H9 (cell line): ENCODE measurements at regions not wholly inside any gene's neighbourhood (a gene's known extent, or its start where the extent isn't known, plus 50 kb on each side); places are given as distances from the start of the nearest gene placed in this dataset.

ENCODE experiments used
- DNase-seq: peaks from one replicate; pipeline ENCODE4 v3.0.0-alpha.2; 2017
- H2AFZ ChIP-seq: one replicate; pipeline ENCODE4 v1.6.1; 2013; ENCODE audit warnings: mild to moderate bottlenecking, low read length, control low read depth, moderate library complexity
- H2AK5ac ChIP-seq: 2 replicates; pipeline ENCODE4 v1.6.1; 2013; ENCODE audit warnings: low read length, control low read depth, mixed read lengths; ENCODE audit not compliant: insufficient read length
- H2BK120ac ChIP-seq: one replicate; pipeline ENCODE4 v1.6.1; 2013; ENCODE audit warnings: low read depth, mild to moderate bottlenecking, low read length, control low read depth, inconsistent platforms; ENCODE audit not compliant: poor library complexity, severe bottlenecking
- H2BK12ac ChIP-seq: 2 replicates; pipeline ENCODE4 v1.6.1; 2013; ENCODE audit warnings: low read length, control low read depth, mixed read lengths, low read depth; ENCODE audit not compliant: insufficient read length
- H2BK15ac ChIP-seq: 2 replicates; pipeline ENCODE4 v1.6.1; 2013; ENCODE audit warnings: low read depth, low read length, control low read depth
- H2BK20ac ChIP-seq: one replicate; pipeline ENCODE4 v1.6.1; 2013; ENCODE audit warnings: low read depth, mild to moderate bottlenecking, low read length, control low read depth, inconsistent platforms; ENCODE audit not compliant: poor library complexity, severe bottlenecking
- H2BK5ac ChIP-seq: 2 replicates; pipeline ENCODE4 v1.6.1; 2013; ENCODE audit warnings: low read length, control low read depth, mixed read lengths; ENCODE audit not compliant: insufficient read length
- H3K14ac ChIP-seq: 2 replicates; pipeline ENCODE4 v1.6.1; 2013; ENCODE audit warnings: low read length, control low read depth; ENCODE audit not compliant: insufficient read depth
- H3K18ac ChIP-seq: 2 replicates; pipeline ENCODE4 v1.6.1; 2013; ENCODE audit warnings: low read depth, mild to moderate bottlenecking, mixed read lengths, low read length, control low read depth; ENCODE audit not compliant: insufficient read length
- H3K23ac ChIP-seq: 2 replicates; pipeline ENCODE4 v1.6.1; 2013; ENCODE audit warnings: low read length, control low read depth, mixed read lengths, low read depth; ENCODE audit not compliant: insufficient read length
- H3K23me2 ChIP-seq: 2 replicates; pipeline ENCODE4 v1.6.1; 2013; ENCODE audit warnings: low read depth, mild to moderate bottlenecking, mixed read lengths, low read length, control low read depth; ENCODE audit not compliant: insufficient read length, poor library complexity, severe bottlenecking
- H3K27ac ChIP-seq: 2 replicates; pipeline ENCODE4 v1.5.1; 2013; ENCODE audit warnings: low read length, control low read depth, mixed read lengths, low read depth; ENCODE audit not compliant: insufficient read length
- H3K27me3 ChIP-seq: 2 replicates; pipeline ENCODE4 v1.6.1; 2013; ENCODE audit warnings: low read length, control low read depth, inconsistent platforms; ENCODE audit not compliant: insufficient read depth
- H3K4ac ChIP-seq: 2 replicates; pipeline ENCODE4 v1.6.1; 2013; ENCODE audit warnings: low read depth, mild to moderate bottlenecking, control low read depth, inconsistent platforms, low read length, moderate library complexity
- H3K4me1 ChIP-seq: 2 replicates; pipeline ENCODE4 v1.6.1; 2013; ENCODE audit warnings: low read length, control low read depth, inconsistent platforms; ENCODE audit not compliant: insufficient read depth
- H3K4me2 ChIP-seq: 2 replicates; pipeline ENCODE4 v1.6.1; 2013; ENCODE audit warnings: low read length, control low read depth, mixed read lengths; ENCODE audit not compliant: insufficient read length, insufficient read depth
- H3K56ac ChIP-seq: 2 replicates; pipeline ENCODE4 v1.6.1; 2013; ENCODE audit warnings: low read depth, mild to moderate bottlenecking, mixed read lengths, low read length, control low read depth; ENCODE audit not compliant: insufficient read length
- H3K79me1 ChIP-seq: 2 replicates; pipeline ENCODE4 v1.6.1; 2013; ENCODE audit warnings: low read depth, mild to moderate bottlenecking, moderate library complexity, low read length, control low read depth, inconsistent platforms; ENCODE audit not compliant: insufficient read depth, poor library complexity, severe bottlenecking
- H3K79me2 ChIP-seq: 2 replicates; pipeline ENCODE4 v1.6.1; 2013; ENCODE audit warnings: low read length, control low read depth, inconsistent platforms; ENCODE audit not compliant: insufficient read depth
- H3K9ac ChIP-seq: 2 replicates; pipeline ENCODE4 v1.6.1; 2013; ENCODE audit warnings: low read length, control low read depth, mixed read lengths; ENCODE audit not compliant: insufficient read length; ENCODE audit errors: extremely low read depth
- H3K9me3 ChIP-seq: one replicate; pipeline ENCODE4 v1.6.1; 2013; ENCODE audit warnings: low read depth, low read length, inconsistent platforms; ENCODE audit not compliant: control insufficient read depth
- H3T11ph ChIP-seq: one replicate; pipeline ENCODE4 v1.6.1; 2013; ENCODE audit warnings: mild to moderate bottlenecking, low read length, control low read depth, inconsistent platforms
- H4K20me1 ChIP-seq: one replicate; pipeline ENCODE4 v1.6.1; 2013; ENCODE audit not compliant: control insufficient read depth, insufficient read length, insufficient read depth
- H4K5ac ChIP-seq: 2 replicates; pipeline ENCODE4 v1.6.1; 2013; ENCODE audit warnings: low read depth, mild to moderate bottlenecking, mixed read lengths, low read length, control low read depth; ENCODE audit not compliant: insufficient read length
- H4K8ac ChIP-seq: replicated peaks from 2 replicates; pipeline ENCODE4 v1.6.1; 2013; ENCODE audit warnings: low read length, control low read depth, mixed read lengths, low read depth; ENCODE audit not compliant: insufficient read length
- H4K91ac ChIP-seq: 2 replicates; pipeline ENCODE4 v1.6.1; 2013; ENCODE audit warnings: low read depth, mild to moderate bottlenecking, moderate library complexity, mixed read lengths, low read length, control low read depth; ENCODE audit not compliant: insufficient read length
- H3K27ac Mint-ChIP-seq, 3 experiments: 2 replicates in 2 of 3; 3 replicates in 1 of 3; pipeline ENCODE4 v1.8.0; 2020 to 2021; ENCODE audit warnings: mixed read lengths in 3 of 3, mild to moderate bottlenecking in 1 of 3, moderate library complexity in 1 of 3
- H3K27me3 Mint-ChIP-seq: 2 replicates; pipeline ENCODE4 v1.8.0; 2021; ENCODE audit warnings: low read depth, mild to moderate bottlenecking, moderate library complexity, mixed read lengths
- H3K36me3 Mint-ChIP-seq, 3 experiments: 2 replicates in 2 of 3; 3 replicates in 1 of 3; pipeline ENCODE4 v1.8.0; 2020 to 2021; ENCODE audit warnings: low read depth in 3 of 3, mixed read lengths in 3 of 3; ENCODE audit not compliant: insufficient read depth in 1 of 3
- H3K4me1 Mint-ChIP-seq, 2 experiments: 2 replicates each; pipeline ENCODE4 v1.8.0; 2020; ENCODE audit warnings: mixed read lengths in 2 of 2
- H3K4me3 Mint-ChIP-seq, 2 experiments: 2 replicates in 1 of 2; 3 replicates in 1 of 2; pipeline ENCODE4 v1.8.0; 2020 to 2021; ENCODE audit warnings: mild to moderate bottlenecking in 2 of 2, mixed read lengths in 2 of 2, moderate library complexity in 1 of 2
- H3K9me3 Mint-ChIP-seq, 2 experiments: 2 replicates in 1 of 2; 3 replicates in 1 of 2; pipeline ENCODE4 v1.8.0; 2020; ENCODE audit warnings: mild to moderate bottlenecking in 2 of 2, mixed read lengths in 2 of 2, moderate library complexity in 1 of 2
- CTCF ChIP-seq: fragments of 200-600 bp; sonication (generic); conservative IDR thresholded peaks from 3 replicates; pipeline ENCODE4 v1.8.0; 2021; ENCODE audit warnings: antibody characterized with exemption, mild to moderate bottlenecking
- WGBS: extraction: QIAGEN DNeasy Blood & Tissue Kit; methylation state at CpG from one replicate; pipeline ENCODE4 v1.1.7; 2013; ENCODE audit warnings: missing lambda C conversion rate, low lambda C conversion rate, mixed read lengths; ENCODE audit not compliant: insufficient read length; ENCODE audit errors: extremely low coverage; 5-methylcytosine and 5-hydroxymethylcytosine counted together

- no peak overlapping the region for H3K4me2 ChIP-seq
These were observed 56.0 kb upstream of the PITRM1 start for GRCh38 chr10:3228629-3228945.

More at GRCh38 chr10:3228629-3228945, 56.0 kb upstream of the PITRM1 start:
- H2BK5ac ChIP-seq, result no peak overlapping the region
- H4K5ac ChIP-seq, result no peak overlapping the region
- no peak overlapping the region for H4K8ac ChIP-seq
- H3T11ph ChIP-seq, result no peak overlapping the region
- H2BK120ac ChIP-seq, result no peak overlapping the region
- H4K20me1 ChIP-seq, result no peaks in the 10 kb centered on the region
- Mint-ChIP-seq H3K36me3 (no peaks in the 10 kb centered on the region; a peak in 1 of 7 replicates), H3K9me3 (no peaks in the 10 kb centered on the region; a peak in 1 of 5 replicates), H3K4me1 (peaks cover 0 to 6% of the 10 kb centered on the region in 2 experiments; a peak in 2 of 4 replicates), H3K4me3 (no peak overlapping the region), H3K27me3 (peaks cover 1% of the 10 kb centered on the region), H3K27ac (no peak overlapping the region)
- no peak for DNase-seq
- H2AK5ac ChIP-seq, result no peak overlapping the region
- H4K91ac ChIP-seq, result no peak overlapping the region
- H2BK20ac ChIP-seq, result no peak overlapping the region
- H2BK15ac ChIP-seq, result no peak overlapping the region
- H3K9me3 ChIP-seq, result no peaks in the 10 kb centered on the region
- H3K23ac ChIP-seq, result no peak overlapping the region
- H3K14ac ChIP-seq, result no peak overlapping the region
- no peaks in the 10 kb centered on the region for H3K4me1 ChIP-seq
- no CpG with 5 or more reads among the region's 10 CpGs for WGBS
- no peak overlapping the region for H2BK12ac ChIP-seq
- no peaks in the 10 kb centered on the region for H3K79me2 ChIP-seq
- H3K4ac ChIP-seq, result no peak overlapping the region
- H3K79me1 ChIP-seq, result no peaks in the 10 kb centered on the region
- TF ChIP-seq CTCF, result no peak
- H3K27me3 ChIP-seq, result no peaks in the 10 kb centered on the region
- H3K23me2 ChIP-seq, result no peaks in the 10 kb centered on the region
- no peak overlapping the region for H3K56ac ChIP-seq
- no peak overlapping the region for H2AFZ ChIP-seq
- H3K18ac ChIP-seq, result no peak overlapping the region
- H3K27ac ChIP-seq, result no peak overlapping the region
- no peak overlapping the region for H3K9ac ChIP-seq
